ENCODE measurements at regions not wholly inside any gene's neighbourhood (a gene's known extent, or its start where the extent isn't known, plus 50 kb on each side); places are given as distances from the start of the nearest gene placed in this dataset.
A peak's percentile ranks its signal among the peaks of the same experiment; 100 is the strongest.

DNA sequence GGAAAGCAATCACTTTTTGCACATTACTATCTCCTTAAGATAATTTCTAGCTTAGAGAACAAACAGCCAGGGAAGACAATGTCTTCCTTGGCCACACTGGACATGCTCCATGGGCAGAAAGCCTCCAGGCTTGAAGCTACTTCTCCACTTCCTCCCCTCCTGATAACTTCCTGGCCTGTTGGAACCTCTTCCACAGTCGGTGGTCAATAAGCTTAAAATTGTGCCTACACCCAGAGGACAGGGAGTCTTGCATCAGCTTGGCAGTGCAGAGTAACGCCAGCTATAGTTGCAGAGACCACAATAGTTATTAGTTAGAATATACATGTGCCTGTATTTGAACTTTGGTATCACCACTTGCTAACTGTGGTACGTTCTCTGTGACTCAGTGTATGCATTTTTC lies 58.1 kb upstream of the ABCA1 start:
- H3K4me1 ChIP-seq (ENCODE audit: insufficient read depth, insufficient read length) = peaks cover 4% of the 10 kb centered on the region
- DNase-seq (ENCODE audit: low read depth, low spot score) = no peak
- no peaks in the 10 kb centered on the region for H3K27me3 ChIP-seq (ENCODE audit: insufficient read depth, insufficient read length)
- TF ChIP-seq ZNF274 (IDR thresholded peaks at IDR 0.05; ENCODE audit: low read depth, low read length) (no peak), YY1 (IDR thresholded peaks at IDR 0.05; ENCODE audit: insufficient read depth, insufficient read length) (no peak), SUZ12 (IDR thresholded peaks at IDR 0.05; ENCODE audit: extremely low read depth, insufficient read depth, insufficient read length) (no peak)
- H3K4me3 ChIP-seq (ENCODE audit: insufficient read length, low read depth) = no peak overlapping the region
- H3K36me3 ChIP-seq (ENCODE audit: insufficient read depth, insufficient read length, low read length) = no peaks in the 10 kb centered on the region
- no peaks in the 10 kb centered on the region for H3K9me3 ChIP-seq (ENCODE audit: insufficient read depth, low read length)
- H3K9ac ChIP-seq (ENCODE audit: insufficient read length, low read depth) = no peak overlapping the region

- Histone ChIP-seq H3K36me3 (ENCODE audit: insufficient read depth, insufficient read length, low read length) (no peaks in the 10 kb centered on the region), H3K4me1 (ENCODE audit: insufficient read depth, insufficient read length) (peaks cover 12% of the 10 kb centered on the region), H3K9me3 (ENCODE audit: insufficient read depth, low read length) (no peaks in the 10 kb centered on the region), H3K4me3 (ENCODE audit: insufficient read length, low read depth) (no peak overlapping the region), H3K27me3 (ENCODE audit: insufficient read depth, insufficient read length) (no peaks in the 10 kb centered on the region), H3K9ac (ENCODE audit: insufficient read length, low read depth) (no peak overlapping the region)
- no peak for DNase-seq (ENCODE audit: low read depth, low spot score)
- TF ChIP-seq SUZ12 (IDR thresholded peaks at IDR 0.05; ENCODE audit: extremely low read depth, insufficient read depth, insufficient read length) (no peak), ZNF274 (IDR thresholded peaks at IDR 0.05; ENCODE audit: low read depth, low read length) (no peak), YY1 (IDR thresholded peaks at IDR 0.05; ENCODE audit: insufficient read depth, insufficient read length) (no peak)
Observed at GRCh38 chr9:104987743-104988142, 59.8 kb upstream of the ABCA1 start.

- TF ChIP-seq ZNF274 (IDR thresholded peaks at IDR 0.05; ENCODE audit: low read depth, low read length) = no peak
- TF ChIP-seq SUZ12 (IDR thresholded peaks at IDR 0.05; ENCODE audit: extremely low read depth, insufficient read depth, insufficient read length) = no peak
- TF ChIP-seq YY1 (IDR thresholded peaks at IDR 0.05; ENCODE audit: insufficient read depth, insufficient read length) = no peak
- Histone ChIP-seq H3K4me1 (ENCODE audit: insufficient read depth, insufficient read length) (peaks cover 15% of the 10 kb centered on the region), H3K36me3 (ENCODE audit: insufficient read depth, insufficient read length, low read length) (no peaks in the 10 kb centered on the region), H3K9me3 (ENCODE audit: insufficient read depth, low read length) (no peaks in the 10 kb centered on the region), H3K9ac (ENCODE audit: insufficient read length, low read depth) (no peak overlapping the region), H3K4me3 (ENCODE audit: insufficient read length, low read depth) (no peak overlapping the region), H3K27me3 (ENCODE audit: insufficient read depth, insufficient read length) (no peaks in the 10 kb centered on the region)
- no peak for DNase-seq (ENCODE audit: low read depth, low spot score)
Observed at GRCh38 chr9:104988539-104988938, 60.6 kb upstream of the ABCA1 start.

- Histone ChIP-seq H3K27me3 (ENCODE audit: insufficient read depth, insufficient read length) (no peaks in the 10 kb centered on the region), H3K4me1 (ENCODE audit: insufficient read depth, insufficient read length) (peaks cover 15% of the 10 kb centered on the region), H3K9me3 (ENCODE audit: insufficient read depth, low read length) (no peaks in the 10 kb centered on the region), H3K4me3 (ENCODE audit: insufficient read length, low read depth) (peak overlapping the region; percentile 73), H3K9ac (ENCODE audit: insufficient read length, low read depth) (peak overlapping the region; percentile 88), H3K36me3 (ENCODE audit: insufficient read depth, insufficient read length, low read length) (no peaks in the 10 kb centered on the region)
- TF ChIP-seq SUZ12 (IDR thresholded peaks at IDR 0.05; ENCODE audit: extremely low read depth, insufficient read depth, insufficient read length) = no peak
- no peak for TF ChIP-seq YY1 (IDR thresholded peaks at IDR 0.05; ENCODE audit: insufficient read depth, insufficient read length)
- TF ChIP-seq ZNF274 (IDR thresholded peaks at IDR 0.05; ENCODE audit: low read depth, low read length) = no peak
- DNase-seq (ENCODE audit: low read depth, low spot score) = peak; percentile 71
Observed at GRCh38 chr9:104991144-104991953, 63.4 kb upstream of the ABCA1 start.

DNA sequence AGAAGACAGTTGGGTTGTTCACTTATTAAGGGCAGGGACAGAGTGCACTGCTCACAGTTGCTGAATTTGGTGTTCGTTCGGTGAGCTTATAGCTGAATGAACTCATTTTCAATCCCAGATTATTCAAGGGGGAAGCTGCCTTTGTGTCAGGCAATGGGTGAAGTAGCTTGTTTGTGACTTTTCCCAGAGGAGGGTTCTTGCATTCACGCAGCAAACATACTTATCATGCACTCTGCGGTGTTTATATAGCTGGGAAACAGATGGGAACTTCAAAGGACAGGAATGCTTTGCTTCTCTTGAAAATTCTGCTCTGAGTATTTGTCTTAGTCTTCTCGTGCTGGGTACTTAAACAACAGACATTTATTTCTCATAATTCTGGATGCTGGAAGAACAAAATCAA lies 64.7 kb upstream of the ABCA1 start:
- H3K4me3 ChIP-seq (ENCODE audit: insufficient read length, low read depth) = no peak overlapping the region
- H3K9me3 ChIP-seq (ENCODE audit: insufficient read depth, low read length) = no peaks in the 10 kb centered on the region
- no peaks in the 10 kb centered on the region for H3K36me3 ChIP-seq (ENCODE audit: insufficient read depth, insufficient read length, low read length)
- no peak for DNase-seq (ENCODE audit: low read depth, low spot score)
- H3K9ac ChIP-seq (ENCODE audit: insufficient read length, low read depth) = no peak overlapping the region
- H3K27me3 ChIP-seq (ENCODE audit: insufficient read depth, insufficient read length) = no peaks in the 10 kb centered on the region
- peaks cover 15% of the 10 kb centered on the region for H3K4me1 ChIP-seq (ENCODE audit: insufficient read depth, insufficient read length)
- no peak for TF ChIP-seq ZNF274 (IDR thresholded peaks at IDR 0.05; ENCODE audit: low read depth, low read length)
- no peak for TF ChIP-seq YY1 (IDR thresholded peaks at IDR 0.05; ENCODE audit: insufficient read depth, insufficient read length)
- TF ChIP-seq SUZ12 (IDR thresholded peaks at IDR 0.05; ENCODE audit: extremely low read depth, insufficient read depth, insufficient read length) = no peak

DNA sequence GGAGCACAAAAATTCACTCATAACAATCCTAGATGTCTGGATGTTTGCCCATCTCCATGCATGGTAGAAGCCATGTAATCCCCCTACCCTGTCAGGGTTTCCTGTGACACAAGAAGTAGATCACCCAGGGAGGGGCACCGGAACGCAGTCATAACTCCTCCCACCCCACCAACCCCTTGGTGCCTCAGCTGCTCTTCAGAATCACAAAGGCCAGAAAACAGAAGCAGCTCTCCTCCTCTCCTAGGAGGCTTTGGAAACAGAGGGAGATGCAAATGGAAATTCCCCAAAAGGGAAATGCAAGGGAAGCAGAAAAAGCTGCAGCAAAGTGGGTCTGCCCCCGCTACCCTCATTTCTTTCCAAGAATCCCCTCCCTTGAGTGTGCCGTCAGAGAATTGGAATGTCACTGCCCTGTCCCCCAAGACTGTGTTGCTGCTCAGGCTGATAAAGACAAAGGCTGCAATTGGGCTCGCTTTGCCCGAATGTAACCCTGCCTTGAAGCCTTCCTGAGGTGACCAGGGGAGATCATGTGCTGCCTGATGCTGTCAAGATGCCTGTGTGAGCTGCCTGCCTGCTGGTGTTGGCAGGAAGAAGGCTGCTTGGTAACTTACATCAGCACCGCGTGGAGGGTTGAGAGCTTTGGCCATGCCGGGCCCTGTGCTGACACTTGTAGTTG lies 65.5 kb upstream of the ABCA1 start:
- H3K4me3 ChIP-seq (ENCODE audit: insufficient read length, low read depth) = peak overlapping the region; percentile 25

DNA sequence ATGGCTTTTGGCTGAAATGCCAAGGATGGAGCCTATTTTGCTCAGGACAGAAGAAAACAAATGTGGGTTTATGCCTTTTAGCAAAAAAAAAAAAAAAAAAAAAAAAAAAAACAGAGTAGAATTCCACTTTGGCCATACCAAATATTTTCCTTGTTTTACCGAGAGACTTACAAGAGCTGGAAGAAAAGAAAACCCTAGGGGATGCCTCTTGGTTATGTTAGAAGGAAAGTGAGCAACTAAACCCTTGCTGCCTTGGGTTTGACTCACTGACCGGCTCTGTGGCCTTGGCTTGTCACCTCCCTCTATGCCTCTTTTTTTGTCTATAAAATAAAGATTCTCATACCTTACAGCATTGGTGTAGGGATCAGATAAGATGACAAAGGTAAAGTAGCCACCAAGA lies 69.6 kb upstream of the ABCA1 start:
- Histone ChIP-seq H3K27me3 (ENCODE audit: insufficient read depth, insufficient read length) (no peaks in the 10 kb centered on the region), H3K4me1 (ENCODE audit: insufficient read depth, insufficient read length) (peaks cover 4% of the 10 kb centered on the region), H3K36me3 (ENCODE audit: insufficient read depth, insufficient read length, low read length) (no peaks in the 10 kb centered on the region), H3K9me3 (ENCODE audit: insufficient read depth, low read length) (no peaks in the 10 kb centered on the region), H3K9ac (ENCODE audit: insufficient read length, low read depth) (no peak overlapping the region), H3K4me3 (ENCODE audit: insufficient read length, low read depth) (no peak overlapping the region)
- no peak for TF ChIP-seq YY1 (IDR thresholded peaks at IDR 0.05; ENCODE audit: insufficient read depth, insufficient read length)
- no peak for TF ChIP-seq ZNF274 (IDR thresholded peaks at IDR 0.05; ENCODE audit: low read depth, low read length)
- TF ChIP-seq SUZ12 (IDR thresholded peaks at IDR 0.05; ENCODE audit: extremely low read depth, insufficient read depth, insufficient read length) = no peak
- DNase-seq (ENCODE audit: low read depth, low spot score) = no peak

More for the DNA sequence above, 65.5 kb upstream of the ABCA1 start:
- no peaks in the 10 kb centered on the region for H3K9me3 ChIP-seq (ENCODE audit: insufficient read depth, low read length)
- no peaks in the 10 kb centered on the region for H3K27me3 ChIP-seq (ENCODE audit: insufficient read depth, insufficient read length)
- DNase-seq (ENCODE audit: low read depth, low spot score) = peak; percentile 99
- no peak for TF ChIP-seq YY1 (IDR thresholded peaks at IDR 0.05; ENCODE audit: insufficient read depth, insufficient read length)
- H3K36me3 ChIP-seq (ENCODE audit: insufficient read depth, insufficient read length, low read length) = no peaks in the 10 kb centered on the region
- H3K9ac ChIP-seq (ENCODE audit: insufficient read length, low read depth) = peak overlapping the region; percentile 66
- peaks cover 15% of the 10 kb centered on the region for H3K4me1 ChIP-seq (ENCODE audit: insufficient read depth, insufficient read length)

Measured in NT2/D1 (cell line).